ENCODE measurements at regions not wholly inside any gene's neighbourhood (a gene's known extent, or its start where the extent isn't known, plus 50 kb on each side); places are given as distances from the start of the nearest gene placed in this dataset.

GRCh38 chr16:62450291-62450690, 414.1 kb upstream of the CDH8 start:
- TF ChIP-seq SIN3A (IDR thresholded peaks at IDR 0.05; ENCODE audit: borderline replicate concordance, insufficient read depth, low read length) (no peak), TAF1 (IDR thresholded peaks at IDR 0.05; ENCODE audit: borderline replicate concordance, insufficient read depth, low read length) (no peak), POLR2AphosphoS5 (IDR thresholded peaks at IDR 0.05; ENCODE audit: low read depth, low read length) (no peak)
- TF ChIP-seq, protein P1, sequence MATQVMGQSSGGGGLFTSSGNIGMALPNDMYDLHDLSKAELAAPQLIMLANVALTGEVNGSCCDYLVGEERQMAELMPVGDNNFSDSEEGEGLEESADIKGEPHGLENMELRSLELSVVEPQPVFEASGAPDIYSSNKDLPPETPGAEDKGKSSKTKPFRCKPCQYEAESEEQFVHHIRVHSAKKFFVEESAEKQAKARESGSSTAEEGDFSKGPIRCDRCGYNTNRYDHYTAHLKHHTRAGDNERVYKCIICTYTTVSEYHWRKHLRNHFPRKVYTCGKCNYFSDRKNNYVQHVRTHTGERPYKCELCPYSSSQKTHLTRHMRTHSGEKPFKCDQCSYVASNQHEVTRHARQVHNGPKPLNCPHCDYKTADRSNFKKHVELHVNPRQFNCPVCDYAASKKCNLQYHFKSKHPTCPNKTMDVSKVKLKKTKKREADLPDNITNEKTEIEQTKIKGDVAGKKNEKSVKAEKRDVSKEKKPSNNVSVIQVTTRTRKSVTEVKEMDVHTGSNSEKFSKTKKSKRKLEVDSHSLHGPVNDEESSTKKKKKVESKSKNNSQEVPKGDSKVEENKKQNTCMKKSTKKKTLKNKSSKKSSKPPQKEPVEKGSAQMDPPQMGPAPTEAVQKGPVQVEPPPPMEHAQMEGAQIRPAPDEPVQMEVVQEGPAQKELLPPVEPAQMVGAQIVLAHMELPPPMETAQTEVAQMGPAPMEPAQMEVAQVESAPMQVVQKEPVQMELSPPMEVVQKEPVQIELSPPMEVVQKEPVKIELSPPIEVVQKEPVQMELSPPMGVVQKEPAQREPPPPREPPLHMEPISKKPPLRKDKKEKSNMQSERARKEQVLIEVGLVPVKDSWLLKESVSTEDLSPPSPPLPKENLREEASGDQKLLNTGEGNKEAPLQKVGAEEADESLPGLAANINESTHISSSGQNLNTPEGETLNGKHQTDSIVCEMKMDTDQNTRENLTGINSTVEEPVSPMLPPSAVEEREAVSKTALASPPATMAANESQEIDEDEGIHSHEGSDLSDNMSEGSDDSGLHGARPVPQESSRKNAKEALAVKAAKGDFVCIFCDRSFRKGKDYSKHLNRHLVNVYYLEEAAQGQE (IDR thresholded peaks at IDR 0.05; ENCODE audit: insufficient read depth in 1 of 2, low read depth in 2 of 2, low read length in 2 of 2): no peak

Data from PFSK-1 (cell line).